ENCODE measurements at regions not wholly inside any gene's neighbourhood (a gene's known extent, or its start where the extent isn't known, plus 50 kb on each side); places are given as distances from the start of the nearest gene placed in this dataset.

- no peak overlapping the region for H2AFZ ChIP-seq (ENCODE audit: low read depth, low read length, poor library complexity, severe bottlenecking)
Observed at GRCh38 chr3:94961423-94962100, 898.7 kb downstream of the NSUN3 start.

DNA sequence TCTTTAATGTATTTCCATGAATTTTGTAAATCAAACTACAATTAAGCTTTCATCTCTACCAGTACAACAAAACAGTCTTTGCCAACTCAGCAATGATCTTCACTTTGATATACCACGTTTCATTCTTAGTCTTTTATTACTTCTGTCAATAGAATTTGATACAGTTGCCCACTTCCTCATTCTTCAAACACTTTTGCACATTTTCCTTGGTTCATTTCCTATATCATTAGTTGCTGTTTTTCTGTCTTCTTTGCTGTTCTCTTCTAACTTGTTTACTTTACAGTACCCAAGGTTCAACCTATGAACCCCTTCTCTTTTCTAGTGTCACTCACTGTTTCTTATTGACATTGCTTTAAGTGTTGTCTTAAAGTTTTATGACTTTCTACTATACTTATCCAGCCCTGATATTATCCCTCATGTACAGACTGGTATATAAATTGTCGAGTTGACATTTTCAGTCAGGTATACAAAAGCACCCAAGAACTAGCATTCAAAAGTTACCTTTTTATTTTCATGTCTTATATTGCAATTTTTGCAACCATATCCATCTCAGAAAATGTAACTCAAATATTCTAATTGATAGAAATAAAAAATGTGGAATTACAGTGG lies 903.1 kb downstream of the NSUN3 start:
- ChIA-PET CTCF (no interaction called here), RAD21 (ENCODE audit: low non-redundant PET in 1 of 2, low total read pairs in 2 of 2, uncharacterized antibody in 2 of 2, unreplicated experiment in 2 of 2) (no interaction called here), POLR2A (no interaction called here)
- no peaks in the 10 kb centered on the region for H3K36me3 ChIP-seq (ENCODE audit: control insufficient read depth in 1 of 2, insufficient read depth in 2 of 2, low read length in 2 of 2)
- intact Hi-C loops (cut with micrococcal nuclease), result no loop called here
- BruUV-seq (replicated peaks), result no TSS peak
- H3K9me3 ChIP-seq (ENCODE audit: control insufficient read depth in 1 of 2, insufficient read depth in 1 of 2, low read depth in 1 of 2, low read length in 2 of 2), result peaks cover 0 to 15% of the 10 kb centered on the region in 2 experiments; a peak in 3 of 4 replicates
- no peak for ATAC-seq
- no peak overlapping the region for H3K4me3 ChIP-seq (replicated peaks in 1 of 2; ENCODE audit: low read depth in 1 of 2, low read length in 2 of 2)
- H2AFZ ChIP-seq (ENCODE audit: low read depth, low read length, poor library complexity, severe bottlenecking), result no peak overlapping the region
- H3K27ac ChIP-seq (ENCODE audit: low read depth, low read length), result no peak overlapping the region
- no peaks in the 10 kb centered on the region for H3K9me2 ChIP-seq (ENCODE audit: insufficient read depth)
- no peaks in the 10 kb centered on the region for H3K4me1 ChIP-seq (ENCODE audit: control insufficient read depth in 1 of 2, insufficient read depth in 2 of 2, low read length in 2 of 2)
- H3K27me3 ChIP-seq (ENCODE audit: insufficient read depth, low read length), result no peaks in the 10 kb centered on the region
- no peak overlapping the region for H3K9ac ChIP-seq (ENCODE audit: low read length)
- no peak for DNase-seq (ENCODE audit: low read depth, low spot score)
- H3K79me2 ChIP-seq (ENCODE audit: insufficient read depth, low read length), result no peaks in the 10 kb centered on the region
- no peaks in the 10 kb centered on the region for H4K20me1 ChIP-seq (ENCODE audit: insufficient read depth)
- no peak overlapping the region for H3K4me2 ChIP-seq (ENCODE audit: low read length)
- TF ChIP-seq SIN3A (IDR thresholded peaks at IDR 0.05; ENCODE audit: low read depth) (no peak), CBX3 (IDR thresholded peaks at IDR 0.05; ENCODE audit: low read depth) (no peak), TCF7L2 (IDR thresholded peaks at IDR 0.05; ENCODE audit: borderline replicate concordance, extremely low read depth, insufficient read depth, insufficient read length) (no peak), ZNF274 (IDR thresholded peaks at IDR 0.05; ENCODE audit: low read depth, low read length) (no peak), SRF (IDR thresholded peaks at IDR 0.05; ENCODE audit: low read depth) (no peak), RAD21 (IDR thresholded peaks at IDR 0.05; ENCODE audit: low read depth) (no peak), SP1 (IDR thresholded peaks at IDR 0.05; ENCODE audit: low read depth) (no peak), JUND (IDR thresholded peaks at IDR 0.05) (no peak)
- TF ChIP-seq, protein P1, sequence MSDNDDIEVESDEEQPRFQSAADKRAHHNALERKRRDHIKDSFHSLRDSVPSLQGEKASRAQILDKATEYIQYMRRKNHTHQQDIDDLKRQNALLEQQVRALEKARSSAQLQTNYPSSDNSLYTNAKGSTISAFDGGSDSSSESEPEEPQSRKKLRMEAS (IDR thresholded peaks at IDR 0.05), result no peak
- TF ChIP-seq, protein P2, sequence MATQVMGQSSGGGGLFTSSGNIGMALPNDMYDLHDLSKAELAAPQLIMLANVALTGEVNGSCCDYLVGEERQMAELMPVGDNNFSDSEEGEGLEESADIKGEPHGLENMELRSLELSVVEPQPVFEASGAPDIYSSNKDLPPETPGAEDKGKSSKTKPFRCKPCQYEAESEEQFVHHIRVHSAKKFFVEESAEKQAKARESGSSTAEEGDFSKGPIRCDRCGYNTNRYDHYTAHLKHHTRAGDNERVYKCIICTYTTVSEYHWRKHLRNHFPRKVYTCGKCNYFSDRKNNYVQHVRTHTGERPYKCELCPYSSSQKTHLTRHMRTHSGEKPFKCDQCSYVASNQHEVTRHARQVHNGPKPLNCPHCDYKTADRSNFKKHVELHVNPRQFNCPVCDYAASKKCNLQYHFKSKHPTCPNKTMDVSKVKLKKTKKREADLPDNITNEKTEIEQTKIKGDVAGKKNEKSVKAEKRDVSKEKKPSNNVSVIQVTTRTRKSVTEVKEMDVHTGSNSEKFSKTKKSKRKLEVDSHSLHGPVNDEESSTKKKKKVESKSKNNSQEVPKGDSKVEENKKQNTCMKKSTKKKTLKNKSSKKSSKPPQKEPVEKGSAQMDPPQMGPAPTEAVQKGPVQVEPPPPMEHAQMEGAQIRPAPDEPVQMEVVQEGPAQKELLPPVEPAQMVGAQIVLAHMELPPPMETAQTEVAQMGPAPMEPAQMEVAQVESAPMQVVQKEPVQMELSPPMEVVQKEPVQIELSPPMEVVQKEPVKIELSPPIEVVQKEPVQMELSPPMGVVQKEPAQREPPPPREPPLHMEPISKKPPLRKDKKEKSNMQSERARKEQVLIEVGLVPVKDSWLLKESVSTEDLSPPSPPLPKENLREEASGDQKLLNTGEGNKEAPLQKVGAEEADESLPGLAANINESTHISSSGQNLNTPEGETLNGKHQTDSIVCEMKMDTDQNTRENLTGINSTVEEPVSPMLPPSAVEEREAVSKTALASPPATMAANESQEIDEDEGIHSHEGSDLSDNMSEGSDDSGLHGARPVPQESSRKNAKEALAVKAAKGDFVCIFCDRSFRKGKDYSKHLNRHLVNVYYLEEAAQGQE (IDR thresholded peaks at IDR 0.05; ENCODE audit: low read depth), result no peak

More at GRCh38 chr3:94961423-94962100, 898.7 kb downstream of the NSUN3 start:
- POLR2A ChIA-PET, result no interaction called here
- ATAC-seq (no peak), DNase-seq (ENCODE audit: low read depth, low spot score) (no peak)
- no peaks in the 10 kb centered on the region for H3K9me2 ChIP-seq (ENCODE audit: insufficient read depth)
- no peaks in the 10 kb centered on the region for H3K79me2 ChIP-seq (ENCODE audit: insufficient read depth, low read length)
- no peaks in the 10 kb centered on the region for H3K4me1 ChIP-seq (ENCODE audit: control insufficient read depth in 1 of 2, insufficient read depth in 2 of 2, low read length in 2 of 2)
- RAD21 ChIA-PET (ENCODE audit: low non-redundant PET in 1 of 2, low total read pairs in 2 of 2, uncharacterized antibody in 2 of 2, unreplicated experiment in 2 of 2), result no interaction called here
- no peaks in the 10 kb centered on the region for H3K27me3 ChIP-seq (ENCODE audit: insufficient read depth, low read length)
- TF ChIP-seq ZBTB33 (IDR thresholded peaks at IDR 0.05; ENCODE audit: extremely low read depth, insufficient replicate concordance, low read length), result no peak
- CTCF ChIA-PET, result no interaction called here
- intact Hi-C loops (cut with micrococcal nuclease), result no loop called here
- no peak overlapping the region for H3K9ac ChIP-seq (ENCODE audit: low read length)
- H3K4me2 ChIP-seq (ENCODE audit: low read length), result no peak overlapping the region
- H3K4me3 ChIP-seq (replicated peaks in 1 of 2; ENCODE audit: low read depth in 1 of 2, low read length in 2 of 2), result no peak overlapping the region
- no peaks in the 10 kb centered on the region for H3K36me3 ChIP-seq (ENCODE audit: control insufficient read depth in 1 of 2, insufficient read depth in 2 of 2, low read length in 2 of 2)
- no peaks in the 10 kb centered on the region for H4K20me1 ChIP-seq (ENCODE audit: insufficient read depth)
- H3K9me3 ChIP-seq (ENCODE audit: control insufficient read depth in 1 of 2, insufficient read depth in 1 of 2, low read depth in 1 of 2, low read length in 2 of 2), result peaks cover 0 to 17% of the 10 kb centered on the region in 2 experiments; a peak in 2 of 4 replicates
- no peak overlapping the region for H3K27ac ChIP-seq (ENCODE audit: low read depth, low read length)
- no TSS peak for BruUV-seq (replicated peaks)
